HG03432 (cell line): ENCODE measurements at regions not wholly inside any gene's neighbourhood (a gene's known extent, or its start where the extent isn't known, plus 50 kb on each side); places are given as distances from the start of the nearest gene placed in this dataset.
A peak's percentile ranks its signal among the peaks of the same experiment; 100 is the strongest.
"Not testable (repeated sequence)": the region's sequence is repeated elsewhere in the genome, so short reads cannot be mapped to it uniquely, and the experiment has no call there.

Experiments
- ATAC-seq: cut with Tn5 transposase; IDR thresholded peaks from one replicate; pipeline ENCODE4 v1.9.1; 2021; ENCODE audit warnings: mild to moderate bottlenecking, moderate library complexity; ENCODE audit not compliant: unreplicated experiment

DNA sequence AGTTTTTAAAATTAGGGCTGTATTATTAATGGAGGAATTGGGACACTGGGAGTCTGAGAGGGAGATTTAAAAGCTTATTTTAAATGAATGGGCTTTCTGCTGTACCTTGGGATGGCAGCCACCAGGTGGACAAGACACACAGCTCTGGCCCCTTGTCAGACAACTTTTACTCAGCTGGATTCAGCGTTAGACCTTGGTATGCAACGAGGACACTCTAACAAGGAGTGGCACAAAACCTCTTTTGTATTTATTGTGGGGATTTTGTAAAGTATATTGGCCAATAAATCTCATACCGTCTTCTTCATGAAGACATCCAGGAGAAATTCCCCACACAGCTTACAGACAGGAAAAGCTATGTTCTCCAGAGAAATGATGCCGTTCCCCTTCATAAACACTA is 105.7 kb downstream of the LCA5 start:
- ATAC-seq = peak; percentile 45

DNA sequence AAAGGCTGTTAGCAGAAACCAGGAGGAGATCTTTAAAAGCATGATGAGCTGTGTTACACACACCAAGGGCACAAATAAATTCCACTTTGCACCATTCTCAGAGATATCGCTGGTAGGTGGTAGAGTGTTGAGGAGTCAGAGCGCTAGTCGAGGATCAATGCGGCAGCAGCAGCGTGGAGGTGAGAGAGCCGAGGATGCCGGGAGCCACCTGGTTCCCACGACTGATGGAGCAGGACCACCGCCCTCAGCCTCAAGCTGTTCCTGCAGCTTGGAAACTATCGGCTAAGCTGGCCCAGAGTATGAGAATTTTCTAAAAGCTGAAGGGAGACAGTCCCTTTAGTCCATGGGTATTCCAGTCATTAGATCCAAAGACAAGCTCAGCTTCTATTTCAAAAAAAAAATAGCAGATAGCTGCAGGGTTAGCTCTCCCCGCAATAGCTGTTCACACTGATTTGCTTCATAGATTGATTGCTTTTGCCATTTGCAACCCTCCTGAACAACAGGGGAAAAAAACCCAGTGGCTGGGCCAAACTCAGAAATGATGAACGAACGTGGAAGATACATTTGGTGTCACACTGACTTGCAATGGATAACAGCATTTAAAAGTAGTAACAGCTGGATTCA is 106.2 kb downstream of the LCA5 start:
- no peak for ATAC-seq

DNA sequence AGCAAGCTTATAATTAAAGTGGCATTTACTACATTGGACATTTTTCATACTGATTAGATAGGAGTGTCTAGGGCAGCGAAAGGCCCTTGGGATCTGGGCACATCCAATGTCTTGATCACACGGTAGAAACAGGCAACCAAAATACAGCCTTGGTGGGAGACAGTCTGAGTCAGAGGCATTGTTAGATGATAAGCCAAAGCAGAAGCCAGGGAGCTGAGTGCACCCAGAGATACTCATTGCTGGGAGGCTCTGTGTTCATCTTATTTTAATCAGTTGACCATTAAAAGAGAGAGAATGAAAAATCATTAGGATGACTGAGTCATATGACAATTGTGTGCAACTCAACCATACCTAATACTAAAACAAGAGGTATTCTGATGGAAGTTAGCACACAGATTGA is 109.5 kb downstream of the LCA5 start:
- ATAC-seq = no peak

DNA sequence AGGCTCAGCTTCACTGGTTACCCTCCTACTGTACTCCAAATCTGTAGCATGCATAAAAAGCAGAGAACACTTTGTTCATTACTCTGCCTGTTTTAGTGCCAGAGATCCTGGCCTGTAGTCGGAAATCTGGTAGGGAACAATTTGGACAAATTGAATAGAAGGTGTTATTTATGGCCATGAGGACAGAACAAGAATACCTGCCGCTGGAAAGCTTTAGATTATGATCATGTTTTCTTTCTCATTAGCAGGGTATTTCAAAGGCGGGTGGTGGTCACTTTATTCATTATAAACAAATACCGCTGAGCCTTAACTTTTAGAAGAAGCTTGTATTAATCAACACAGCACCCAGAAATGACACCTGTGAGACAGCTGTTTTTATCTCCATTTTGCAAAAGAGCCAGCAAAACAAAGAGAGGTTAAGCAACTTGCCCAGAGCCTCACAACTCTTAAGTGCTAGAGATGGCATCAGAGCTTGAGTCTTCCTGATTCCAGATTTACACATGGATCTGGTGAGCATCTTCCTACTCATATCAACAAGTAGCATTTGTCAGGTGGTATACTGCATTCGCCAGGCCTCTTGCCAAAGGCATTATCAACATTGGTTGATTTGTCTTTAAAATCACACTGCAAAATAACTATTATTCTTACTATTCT is 110.5 kb downstream of the LCA5 start:
- no peak for ATAC-seq

DNA sequence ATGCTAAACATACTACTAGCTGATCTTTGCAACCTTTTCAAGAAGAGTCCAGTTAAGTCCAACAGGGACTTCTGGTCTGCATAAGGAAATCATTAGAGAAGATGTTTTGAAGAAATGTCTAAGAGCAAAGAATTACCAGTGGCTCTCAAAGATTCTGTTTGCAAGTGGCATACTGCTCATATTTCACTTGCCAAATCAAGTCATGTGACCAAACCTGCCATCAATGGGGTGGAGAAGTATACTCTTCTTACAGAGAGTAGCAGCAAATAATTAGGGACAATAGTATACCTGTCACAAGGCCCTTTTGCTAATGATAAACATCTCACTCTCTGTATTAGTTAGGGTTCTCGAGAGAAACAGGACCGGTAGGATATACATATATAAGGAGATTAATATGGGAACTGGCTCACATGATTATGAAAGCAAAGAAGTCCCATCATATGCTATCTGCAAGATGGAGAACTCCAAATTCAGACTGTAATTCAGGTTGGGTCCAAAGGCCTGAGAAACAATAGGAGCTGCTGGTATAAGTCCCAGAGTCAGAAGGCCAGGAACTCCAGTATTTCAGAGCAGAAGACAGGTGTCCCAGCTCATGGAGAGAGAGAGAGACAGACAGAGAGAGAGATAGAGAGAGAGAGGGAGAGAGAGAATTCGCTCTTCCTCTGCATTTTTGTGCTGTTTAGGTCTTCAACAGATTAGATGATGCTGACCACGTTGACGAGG is 111.5 kb downstream of the LCA5 start:
- ATAC-seq = no peak

DNA sequence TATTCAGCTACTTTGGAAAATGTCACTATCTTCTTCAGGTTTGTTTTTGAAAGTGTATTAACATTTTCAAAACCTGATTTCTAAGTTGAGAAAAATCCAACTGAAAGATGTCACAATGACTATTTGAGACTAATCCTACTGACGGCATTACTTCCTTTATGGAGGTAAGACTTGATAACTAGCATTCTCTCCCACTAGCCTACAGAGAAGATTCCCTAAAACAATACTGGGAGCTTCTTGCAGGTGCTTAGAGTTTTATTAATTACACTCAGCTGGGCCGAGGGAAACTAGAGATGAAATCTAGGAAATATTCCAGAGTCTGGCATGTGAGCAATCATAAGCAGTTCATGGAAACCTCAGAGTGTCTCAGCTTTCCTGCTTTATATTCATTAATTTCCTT is 114.0 kb downstream of the LCA5 start:
- ATAC-seq = no peak

DNA sequence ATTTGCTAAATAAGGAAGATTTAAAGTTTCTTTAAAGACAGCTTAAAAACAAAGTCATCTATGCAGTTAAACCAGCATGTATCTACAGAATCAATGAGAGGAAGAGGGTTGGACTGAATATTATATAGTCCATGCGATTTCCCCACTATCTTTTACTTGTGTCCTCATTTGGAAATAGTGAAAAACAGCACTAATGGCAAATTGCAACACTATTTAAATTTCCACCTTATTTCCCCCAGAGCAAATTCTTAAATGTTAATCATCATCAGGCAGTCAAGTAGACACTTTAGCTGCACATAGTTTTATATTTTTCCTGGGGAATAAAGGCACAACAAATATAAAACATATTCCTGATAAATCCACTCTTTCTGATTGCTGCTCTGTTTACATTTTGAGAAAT is 114.6 kb downstream of the LCA5 start:
- no peak for ATAC-seq

DNA sequence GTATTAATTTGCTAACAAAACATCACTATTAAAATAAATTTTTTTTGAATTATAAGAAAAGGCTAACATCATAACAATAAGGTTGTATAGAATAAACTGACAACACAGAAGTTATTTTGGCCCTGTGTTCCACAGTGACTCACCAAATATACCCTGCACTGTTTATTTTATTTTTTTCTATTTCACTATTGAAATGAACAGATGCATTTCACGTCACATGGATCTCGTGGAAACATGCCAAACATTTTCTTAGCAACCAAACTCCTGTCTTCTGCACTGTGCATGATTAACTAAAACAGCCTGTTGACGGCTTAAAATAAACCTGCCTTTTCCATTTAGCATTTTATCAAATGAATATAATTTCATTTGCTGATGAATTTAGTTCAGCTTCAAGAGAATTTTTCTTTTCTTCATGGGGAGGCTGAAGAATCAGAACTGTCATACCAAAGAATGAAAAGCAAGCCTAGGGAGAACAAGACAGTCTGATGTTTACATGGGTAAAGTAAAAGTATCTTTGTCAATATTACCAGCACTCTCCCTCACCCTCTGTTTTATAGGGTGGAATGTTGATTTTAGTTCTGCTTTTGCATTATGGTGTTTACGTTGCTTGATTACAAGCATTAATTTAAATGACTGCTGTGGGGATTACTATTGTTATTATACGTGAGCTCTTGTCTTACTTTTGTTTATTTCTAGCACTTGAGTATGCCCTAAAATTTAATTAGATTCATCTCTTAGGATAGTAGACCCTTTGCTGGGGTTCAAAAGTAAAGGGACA is 115.3 kb downstream of the LCA5 start:
- ATAC-seq = peak; percentile 79

DNA sequence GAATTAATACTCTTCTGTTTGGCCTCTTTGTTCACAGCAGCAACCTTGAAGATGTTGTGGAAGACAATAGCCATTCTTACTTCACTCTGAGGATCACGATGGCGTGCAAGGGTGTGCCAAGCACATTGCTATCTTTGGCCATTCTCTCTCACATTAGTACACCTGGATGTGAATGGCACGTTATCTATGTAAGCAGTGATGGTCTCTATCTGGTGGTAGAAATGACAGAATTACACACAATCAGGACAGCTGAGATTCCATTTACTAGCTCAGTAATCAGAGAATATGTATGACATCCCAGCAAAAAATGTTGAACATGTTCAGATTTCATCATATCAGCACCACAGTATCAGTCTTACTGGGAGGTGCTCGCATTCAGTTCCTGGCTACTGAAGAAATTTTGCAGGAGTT is 116.2 kb downstream of the LCA5 start:
- ATAC-seq = no peak

DNA sequence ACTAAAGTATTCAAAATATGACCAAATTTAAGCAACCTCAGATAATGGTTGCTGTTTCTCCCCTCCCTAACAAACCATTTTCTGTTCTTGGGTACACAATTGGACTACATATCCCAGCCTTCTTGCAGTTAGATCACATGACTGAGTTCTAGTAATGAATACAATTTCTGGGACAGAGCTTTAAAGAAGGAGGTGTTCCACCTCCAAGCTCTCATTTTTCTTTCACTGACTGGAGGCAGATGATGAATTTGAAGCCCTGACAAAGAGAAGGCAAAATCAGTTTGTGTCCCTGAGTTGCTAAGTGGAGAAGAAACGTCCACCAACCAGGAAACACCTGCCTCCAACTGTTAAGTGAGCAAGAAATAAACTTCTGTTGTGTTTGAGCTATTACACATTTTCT is 117.2 kb downstream of the LCA5 start:
- ATAC-seq = no peak

DNA sequence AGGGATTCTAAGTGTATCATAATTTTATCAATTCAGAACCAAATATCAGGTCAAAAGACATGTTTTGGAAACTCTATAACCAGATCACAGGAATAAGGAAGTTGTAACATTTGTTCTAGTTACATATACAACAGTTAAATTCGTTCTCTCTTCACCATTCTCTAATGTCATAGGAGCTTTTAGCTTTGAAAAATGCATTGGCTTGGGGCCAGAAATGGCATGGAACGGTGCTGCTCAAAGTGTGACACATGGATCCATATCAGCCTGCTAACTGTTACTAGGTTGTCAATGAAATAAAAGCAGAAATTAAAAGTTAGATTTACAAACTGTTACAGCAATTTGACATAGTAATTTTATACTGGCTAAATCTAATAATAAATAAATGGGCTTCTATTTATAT is 120.3 kb downstream of the LCA5 start:
- ATAC-seq = no peak

DNA sequence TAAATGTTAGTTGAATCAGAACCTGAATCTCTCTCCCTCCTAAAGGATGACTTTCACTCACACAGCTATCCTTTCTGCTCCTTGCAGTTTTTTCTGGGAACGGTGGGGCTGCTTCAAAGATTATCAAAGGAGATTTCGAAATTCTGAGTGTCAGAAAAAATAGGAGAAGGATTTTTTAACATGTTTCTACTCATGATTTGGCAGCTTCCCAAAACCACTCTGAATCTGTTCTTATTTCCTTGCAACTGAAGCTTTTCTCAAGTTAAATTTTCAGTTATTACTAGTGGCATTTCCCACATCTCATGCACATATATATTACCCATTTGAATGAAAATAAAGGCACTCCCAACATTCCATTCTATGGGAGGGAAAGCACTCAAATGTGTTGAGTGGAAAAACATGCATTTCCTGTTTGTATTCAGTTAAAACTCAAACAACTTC is 123.6 kb downstream of the LCA5 start:
- no peak for ATAC-seq

DNA sequence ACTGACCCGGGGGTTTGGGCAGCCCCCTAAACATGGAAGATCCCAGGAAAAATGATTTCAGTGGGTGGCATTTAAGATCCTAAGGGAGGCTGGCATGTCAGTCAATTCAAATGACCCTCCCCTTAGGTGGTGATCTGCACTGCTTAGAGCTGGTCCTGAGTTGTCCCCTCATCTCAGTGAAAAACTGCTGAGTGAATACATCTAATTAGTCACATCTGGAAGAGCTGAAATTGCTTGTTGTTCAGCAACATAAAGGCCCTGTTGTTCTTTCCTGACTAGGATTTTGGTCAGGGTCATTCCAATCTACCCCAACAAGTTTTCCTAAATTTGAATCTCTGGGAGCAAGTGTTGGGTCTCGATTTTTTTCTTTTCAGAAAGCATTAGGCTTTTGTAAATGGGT is 126.4 kb downstream of the LCA5 start:
- ATAC-seq = no peak

DNA sequence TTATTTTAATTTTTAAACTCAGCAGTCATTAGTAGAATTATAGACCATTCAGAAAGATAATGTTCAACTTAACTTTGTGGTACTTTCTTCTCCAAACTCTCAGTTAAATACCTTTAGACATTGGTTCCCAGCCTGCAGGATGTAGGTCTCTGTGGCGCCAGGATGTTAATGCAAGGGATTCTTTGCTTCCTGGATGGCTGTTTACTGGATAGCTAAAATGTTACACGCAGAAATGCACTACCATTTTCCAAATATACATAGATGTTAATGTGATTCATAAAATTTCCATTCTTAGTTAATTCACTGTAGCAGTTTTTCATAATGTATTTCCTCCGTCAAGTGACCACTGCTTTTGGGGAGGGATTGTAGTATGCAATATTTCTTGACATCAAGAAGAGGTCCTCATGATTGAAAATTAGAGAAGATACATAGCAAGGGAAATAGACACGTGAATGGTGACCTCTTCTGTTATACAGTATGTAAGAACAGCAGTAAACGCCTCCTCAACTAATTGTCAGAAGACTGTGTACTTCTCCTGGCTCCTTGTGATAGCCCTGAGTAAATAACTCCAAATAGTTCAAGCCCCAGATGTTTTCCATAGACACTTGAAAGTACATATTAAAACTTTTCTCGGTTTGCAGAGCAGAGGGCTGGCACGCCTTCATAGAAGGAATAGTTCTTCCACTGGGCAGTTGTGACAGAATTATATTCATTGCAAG is 128.8 kb downstream of the LCA5 start:
- no peak for ATAC-seq

DNA sequence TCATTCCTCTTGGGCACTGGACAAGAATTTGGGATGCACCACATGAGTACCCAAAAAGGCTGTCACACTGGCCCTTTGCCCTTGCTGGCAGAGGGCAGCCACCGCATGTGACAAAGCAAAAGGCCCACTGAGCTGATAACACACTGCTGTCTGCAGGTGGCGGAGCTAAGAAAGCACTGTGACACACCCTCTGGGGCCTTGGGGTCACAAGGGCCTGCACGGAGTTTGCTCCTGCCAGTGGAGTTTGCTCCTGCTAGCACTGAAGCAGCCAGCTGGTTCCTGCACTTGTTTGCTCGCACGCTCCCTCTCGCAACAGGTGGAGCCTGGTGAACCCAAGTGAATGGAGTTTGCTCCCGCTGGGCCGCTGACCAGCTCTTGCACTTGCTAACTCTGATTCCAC is 132.6 kb downstream of the LCA5 start:
- ATAC-seq = no peak

DNA sequence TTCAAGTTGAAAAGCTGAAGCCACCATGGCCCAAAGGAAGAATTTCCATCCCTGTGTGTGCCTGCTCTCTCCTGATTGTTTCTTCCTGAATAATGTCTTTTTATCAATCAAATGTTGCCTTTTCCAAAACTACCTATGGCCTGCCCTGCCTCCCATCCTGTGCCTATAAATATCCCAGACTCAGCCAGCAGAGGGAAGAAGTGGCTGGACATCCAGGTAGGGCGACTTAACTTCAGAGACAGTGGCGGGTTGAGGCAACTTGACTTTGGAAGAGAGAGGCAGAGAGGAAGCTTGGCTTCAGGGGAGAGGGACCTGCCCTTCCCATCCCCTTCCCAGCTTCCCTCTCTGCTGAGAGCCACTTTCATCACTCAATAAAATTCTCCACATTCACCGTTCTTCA is 133.0 kb downstream of the LCA5 start:
- ATAC-seq = no peak

DNA sequence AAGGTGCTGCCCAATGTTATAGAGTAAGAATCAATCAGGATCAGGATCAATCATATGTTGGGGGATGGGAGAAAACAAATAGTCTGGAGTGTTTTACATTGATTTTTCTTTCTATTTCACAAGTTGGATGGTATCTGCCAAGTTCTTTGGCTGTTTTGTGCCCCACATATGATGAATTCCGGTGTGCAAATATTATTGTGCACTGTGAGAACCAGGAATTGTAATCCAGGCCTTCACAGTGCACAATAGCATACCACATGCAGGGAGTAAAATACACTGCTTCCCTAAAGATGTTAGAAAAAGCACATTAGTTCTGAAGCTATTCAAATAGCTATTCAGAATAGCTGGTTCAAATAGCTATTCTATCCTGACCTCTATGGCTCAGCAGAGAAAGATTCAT is 133.7 kb downstream of the LCA5 start:
- no peak for ATAC-seq

DNA sequence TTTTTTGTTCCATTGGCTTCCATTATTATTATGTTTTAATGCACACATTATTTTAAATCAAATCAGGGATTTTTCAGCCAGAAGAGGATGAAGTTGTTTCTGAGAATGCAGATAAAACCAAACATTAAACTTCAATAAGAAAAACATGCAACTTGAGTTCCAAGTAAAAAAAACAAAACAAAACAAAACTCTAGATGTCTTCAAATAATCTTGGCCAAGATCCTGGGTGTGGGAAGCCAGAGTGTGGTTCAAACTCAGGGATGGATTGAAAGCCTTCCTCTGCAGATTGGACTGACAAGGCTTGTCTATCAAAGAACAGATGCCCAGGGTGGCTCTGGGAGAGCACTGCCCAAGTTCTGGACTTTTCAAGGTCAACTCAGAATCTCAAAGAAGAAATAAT is 134.1 kb downstream of the LCA5 start:
- no peak for ATAC-seq

DNA sequence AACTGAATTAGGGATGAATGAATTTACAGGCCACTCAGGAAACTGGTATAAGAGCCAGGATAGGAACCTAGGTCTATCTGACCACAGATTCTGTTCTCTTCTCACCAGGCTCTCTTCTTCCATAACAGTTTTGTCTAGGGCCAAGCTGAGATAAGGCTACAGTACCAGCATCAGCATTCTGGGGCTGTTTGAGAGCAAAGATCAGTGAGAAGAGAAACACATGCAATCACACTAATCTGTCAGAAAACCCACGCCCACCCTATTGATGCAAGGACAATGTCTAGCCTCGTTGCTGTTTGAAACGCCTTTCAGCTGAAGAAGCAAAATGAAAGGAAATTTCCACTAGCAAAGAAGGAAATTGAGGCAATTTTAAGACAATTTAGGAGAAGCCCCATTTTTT is 137.7 kb downstream of the LCA5 start:
- ATAC-seq = no peak

DNA sequence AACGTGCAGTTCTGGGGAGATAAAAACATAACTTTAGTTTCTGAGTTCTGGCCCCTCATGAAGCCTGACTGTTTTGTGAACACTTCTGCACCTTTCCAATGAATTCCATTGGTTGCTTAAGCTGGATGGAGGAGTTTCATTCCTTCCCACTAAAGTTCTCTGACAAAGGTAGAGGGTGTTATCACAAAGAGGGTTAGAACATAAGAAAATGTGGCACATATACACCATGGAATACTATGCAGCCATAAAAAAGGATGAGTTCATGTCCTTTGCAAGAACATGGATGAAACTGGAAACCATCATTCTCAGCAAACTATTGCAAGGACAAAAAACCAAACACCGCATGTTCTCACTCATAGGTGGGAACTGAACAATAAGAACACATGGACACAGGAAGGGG is 138.6 kb downstream of the LCA5 start:
- ATAC-seq = not testable (repeated sequence)

DNA sequence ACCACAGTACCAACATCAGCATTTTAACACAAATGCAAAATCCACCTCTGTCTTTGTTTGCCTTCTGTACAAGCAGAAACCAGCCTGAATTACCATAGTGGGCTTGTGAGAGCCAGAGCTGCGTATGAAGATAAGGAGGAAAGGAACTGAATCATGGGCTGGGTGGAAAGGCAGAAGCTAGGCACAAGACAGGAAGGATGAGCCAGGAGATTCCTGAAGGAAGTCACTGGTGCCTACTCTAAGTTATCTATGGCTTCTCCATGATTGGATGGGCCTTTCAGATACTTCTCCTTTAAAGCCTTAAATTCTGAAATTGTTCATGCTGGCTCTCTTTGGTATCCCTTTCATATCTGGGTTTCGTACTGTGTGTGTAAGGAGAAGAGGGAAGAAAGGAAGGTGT is 140.6 kb downstream of the LCA5 start:
- ATAC-seq = no peak
